ENCODE measurements at regions not wholly inside any gene's neighbourhood (a gene's known extent, or its start where the extent isn't known, plus 50 kb on each side); places are given as distances from the start of the nearest gene placed in this dataset.

DNA sequence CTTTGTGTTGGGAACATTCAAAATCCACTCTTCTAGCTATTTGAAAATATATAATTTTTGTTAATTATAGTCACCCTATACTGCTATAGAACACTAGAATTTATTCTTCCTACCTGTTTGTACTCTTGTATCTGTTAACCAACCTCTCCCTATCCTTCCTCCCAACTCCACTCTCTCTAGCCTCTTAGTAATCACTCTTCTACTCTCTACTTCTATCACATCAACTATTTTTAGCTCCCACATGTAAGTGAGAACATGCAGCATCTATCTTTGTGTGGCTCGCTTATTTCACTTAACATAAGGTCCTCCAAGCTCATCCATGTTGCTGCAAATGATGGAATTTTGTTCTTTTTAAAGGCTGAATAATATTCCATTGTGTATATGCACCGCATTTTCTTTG, 537.3 kb downstream of the MID1IP1 start:
- Histone ChIP-seq H3K4me3 (ENCODE audit: extremely low read depth, insufficient read depth, low read length, poor library complexity, severe bottlenecking) (no peak overlapping the region), H3K4me1 (ENCODE audit: control insufficient read depth, insufficient read depth, low read length, poor library complexity, severe bottlenecking) (no peaks in the 10 kb centered on the region), H3K36me3 (ENCODE audit: control insufficient read depth, insufficient read depth, low read length) (no peaks in the 10 kb centered on the region), H3K9me3 (ENCODE audit: control insufficient read depth, low read length) (no peaks in the 10 kb centered on the region), H3K27ac (ENCODE audit: low read depth, low read length, severe bottlenecking) (no peak overlapping the region)
- no CpG with 5 or more reads among the region's 2 CpGs for WGBS, 2 experiments (ENCODE audit: insufficient coverage in 2 of 2)

- Histone ChIP-seq H3K27ac (ENCODE audit: low read depth, low read length, severe bottlenecking) (no peak overlapping the region), H3K4me1 (ENCODE audit: control insufficient read depth, insufficient read depth, low read length, poor library complexity, severe bottlenecking) (peaks cover 6% of the 10 kb centered on the region), H3K36me3 (ENCODE audit: control insufficient read depth, insufficient read depth, low read length) (no peaks in the 10 kb centered on the region), H3K9me3 (ENCODE audit: control insufficient read depth, low read length) (no peaks in the 10 kb centered on the region), H3K4me3 (ENCODE audit: extremely low read depth, insufficient read depth, low read length, poor library complexity, severe bottlenecking) (no peak overlapping the region)
- 75 to 100% methylated on average over 1 of the region's 5 CpGs for whole genome bisulfite sequencing, 2 experiments (ENCODE audit: insufficient coverage in 2 of 2)
Measured at GRCh38 chrX:39356119-39356807, 555.0 kb downstream of the MID1IP1 start.

DNA sequence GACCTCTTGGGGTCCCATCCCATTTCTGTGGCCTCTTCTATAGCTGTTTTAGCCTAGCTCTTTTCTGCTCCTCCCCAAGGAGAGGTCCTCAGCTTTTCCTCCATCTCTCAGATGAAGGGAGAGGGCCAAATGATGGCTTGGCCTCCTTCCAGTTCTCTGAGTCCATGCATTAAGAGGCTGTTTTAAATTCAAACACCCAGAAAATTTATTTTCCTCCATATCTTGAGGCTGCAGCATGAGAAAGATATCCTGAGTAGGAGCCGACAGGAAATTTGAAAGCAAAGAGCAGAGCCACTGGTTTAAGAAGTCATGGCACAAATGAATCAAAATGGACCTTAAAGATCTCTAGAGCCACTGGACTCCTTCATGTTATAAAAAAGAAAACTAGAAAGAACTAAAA, 558.8 kb downstream of the MID1IP1 start:
- H3K4me3 ChIP-seq (ENCODE audit: extremely low read depth, insufficient read depth, low read length, poor library complexity, severe bottlenecking): no peak overlapping the region
- no peaks in the 10 kb centered on the region for H3K36me3 ChIP-seq (ENCODE audit: control insufficient read depth, insufficient read depth, low read length)
- H3K9me3 ChIP-seq (ENCODE audit: control insufficient read depth, low read length): no peaks in the 10 kb centered on the region
- WGBS, 2 experiments (ENCODE audit: insufficient coverage in 2 of 2): no CpG with 5 or more reads among the region's 1 CpG
- H3K27ac ChIP-seq (ENCODE audit: low read depth, low read length, severe bottlenecking): no peak overlapping the region
- H3K4me1 ChIP-seq (ENCODE audit: control insufficient read depth, insufficient read depth, low read length, poor library complexity, severe bottlenecking): peaks cover 6% of the 10 kb centered on the region

DNA sequence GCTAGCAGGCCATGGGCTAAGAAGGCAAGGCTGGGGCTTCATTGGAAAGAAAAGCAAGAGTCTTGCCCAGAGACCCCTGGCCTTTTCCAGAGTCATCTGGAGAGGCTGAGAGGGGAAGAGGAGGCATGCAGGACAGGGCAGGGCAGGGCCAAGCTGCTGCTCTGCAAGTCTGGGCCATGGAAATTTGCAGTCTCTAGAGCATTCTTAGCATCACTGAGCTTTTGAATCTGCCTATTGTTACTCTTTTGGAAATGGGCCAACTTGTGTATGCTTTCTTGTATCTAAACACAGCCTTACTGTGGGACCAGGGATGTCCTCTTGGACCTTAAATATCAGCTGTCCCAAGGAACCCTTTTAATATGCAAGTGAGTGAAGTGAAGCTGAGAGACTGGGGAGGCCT, 560.5 kb downstream of the MID1IP1 start:
- Histone ChIP-seq H3K9me3 (ENCODE audit: control insufficient read depth, low read length) (no peaks in the 10 kb centered on the region), H3K4me1 (ENCODE audit: control insufficient read depth, insufficient read depth, low read length, poor library complexity, severe bottlenecking) (peaks cover under 1% of the 10 kb centered on the region), H3K36me3 (ENCODE audit: control insufficient read depth, insufficient read depth, low read length) (no peaks in the 10 kb centered on the region), H3K27ac (ENCODE audit: low read depth, low read length, severe bottlenecking) (no peak overlapping the region), H3K4me3 (ENCODE audit: extremely low read depth, insufficient read depth, low read length, poor library complexity, severe bottlenecking) (no peak overlapping the region)

DNA sequence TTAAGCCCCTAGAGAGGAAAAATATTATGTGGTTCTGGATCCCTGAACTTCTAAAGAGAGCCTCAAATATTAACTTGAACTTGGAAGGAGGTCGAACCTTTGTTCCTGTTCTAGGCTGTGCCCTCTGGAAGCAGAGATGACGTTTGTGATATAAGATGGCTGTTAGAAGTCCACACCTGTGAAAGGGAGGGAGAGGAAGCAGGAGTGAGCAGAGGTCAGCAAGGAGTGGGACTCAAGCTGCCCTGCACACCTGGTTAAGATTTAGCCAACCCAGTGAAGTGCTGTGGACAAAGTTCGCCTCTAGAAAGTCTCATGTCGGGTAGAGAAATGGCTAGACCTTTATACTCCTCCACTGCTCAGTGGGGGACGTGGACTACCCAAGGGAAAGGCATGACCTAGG, 566.2 kb downstream of the MID1IP1 start:
- H3K4me1 ChIP-seq (ENCODE audit: control insufficient read depth, insufficient read depth, low read length, poor library complexity, severe bottlenecking): no peaks in the 10 kb centered on the region
- H3K27ac ChIP-seq (ENCODE audit: low read depth, low read length, severe bottlenecking): no peak overlapping the region
- 80 to 90% methylated on average over 2 of the region's 5 CpGs for WGBS, 2 experiments (ENCODE audit: insufficient coverage in 2 of 2)
- H3K36me3 ChIP-seq (ENCODE audit: control insufficient read depth, insufficient read depth, low read length): no peaks in the 10 kb centered on the region
- no peaks in the 10 kb centered on the region for H3K9me3 ChIP-seq (ENCODE audit: control insufficient read depth, low read length)
- no peak overlapping the region for H3K4me3 ChIP-seq (ENCODE audit: extremely low read depth, insufficient read depth, low read length, poor library complexity, severe bottlenecking)

DNA sequence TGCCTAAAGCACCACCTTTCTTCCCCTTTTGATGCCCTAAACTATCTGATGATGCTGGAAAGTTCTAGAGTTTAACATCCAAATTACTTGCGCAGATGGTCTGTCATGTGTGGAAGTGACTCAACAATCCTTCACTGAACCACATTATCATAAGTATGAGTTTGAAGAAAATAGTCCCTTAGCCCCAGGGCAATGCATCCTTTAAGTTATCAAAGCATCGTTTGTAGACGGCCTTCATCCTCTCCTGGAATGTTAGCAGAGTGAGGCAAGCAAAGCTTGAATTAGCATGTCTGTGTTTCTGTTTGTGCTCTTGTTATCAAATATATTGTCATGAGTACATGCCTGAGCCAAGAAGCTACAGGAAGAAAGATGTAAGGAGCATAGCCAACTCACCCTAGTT, 570.9 kb downstream of the MID1IP1 start:
- no peaks in the 10 kb centered on the region for H3K4me1 ChIP-seq (ENCODE audit: control insufficient read depth, insufficient read depth, low read length, poor library complexity, severe bottlenecking)

DNA sequence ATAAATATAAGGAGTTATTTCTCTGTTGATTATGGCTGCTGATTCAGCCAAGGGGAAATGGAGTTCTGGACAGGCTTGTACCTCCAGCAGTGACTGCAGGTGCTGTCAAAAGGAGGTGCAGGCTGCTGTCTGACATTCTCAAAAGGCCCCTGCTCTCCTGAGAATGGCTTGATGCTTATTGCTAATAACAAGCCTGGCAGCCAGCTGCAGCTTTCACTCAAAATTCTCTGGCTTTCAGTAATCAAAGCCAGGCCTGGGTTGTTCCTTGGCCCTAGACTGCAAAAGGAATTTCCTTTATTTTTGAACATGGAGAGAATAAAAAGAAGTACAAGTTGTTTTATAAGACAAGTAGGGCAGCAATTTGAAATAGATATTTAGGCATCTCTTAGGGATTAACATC, 575.9 kb downstream of the MID1IP1 start:
- H3K9me3 ChIP-seq (ENCODE audit: control insufficient read depth, low read length): no peaks in the 10 kb centered on the region
- H3K4me3 ChIP-seq (ENCODE audit: extremely low read depth, insufficient read depth, low read length, poor library complexity, severe bottlenecking): no peak overlapping the region
- no peak overlapping the region for H3K27ac ChIP-seq (ENCODE audit: low read depth, low read length, severe bottlenecking)
- H3K36me3 ChIP-seq (ENCODE audit: control insufficient read depth, insufficient read depth, low read length): no peaks in the 10 kb centered on the region
- H3K4me1 ChIP-seq (ENCODE audit: control insufficient read depth, insufficient read depth, low read length, poor library complexity, severe bottlenecking): no peaks in the 10 kb centered on the region

More for the DNA sequence above, 570.9 kb downstream of the MID1IP1 start:
- no peaks in the 10 kb centered on the region for H3K9me3 ChIP-seq (ENCODE audit: control insufficient read depth, low read length)
- no peak overlapping the region for H3K27ac ChIP-seq (ENCODE audit: low read depth, low read length, severe bottlenecking)
- H3K36me3 ChIP-seq (ENCODE audit: control insufficient read depth, insufficient read depth, low read length): no peaks in the 10 kb centered on the region
- no peak overlapping the region for H3K4me3 ChIP-seq (ENCODE audit: extremely low read depth, insufficient read depth, low read length, poor library complexity, severe bottlenecking)
- WGBS, 2 experiments (ENCODE audit: insufficient coverage in 2 of 2): no CpG with 5 or more reads among the region's 3 CpGs

- H3K27ac ChIP-seq (ENCODE audit: low read depth, low read length, severe bottlenecking): no peak overlapping the region
- H3K36me3 ChIP-seq (ENCODE audit: control insufficient read depth, insufficient read depth, low read length): no peaks in the 10 kb centered on the region
- WGBS, 2 experiments (ENCODE audit: insufficient coverage in 2 of 2): no CpG with 5 or more reads among the region's 1 CpG
- no peaks in the 10 kb centered on the region for H3K4me1 ChIP-seq (ENCODE audit: control insufficient read depth, insufficient read depth, low read length, poor library complexity, severe bottlenecking)
- H3K4me3 ChIP-seq (ENCODE audit: extremely low read depth, insufficient read depth, low read length, poor library complexity, severe bottlenecking): no peak overlapping the region
- no peaks in the 10 kb centered on the region for H3K9me3 ChIP-seq (ENCODE audit: control insufficient read depth, low read length)
Measured at GRCh38 chrX:39377773-39378172, 576.5 kb downstream of the MID1IP1 start.

DNA sequence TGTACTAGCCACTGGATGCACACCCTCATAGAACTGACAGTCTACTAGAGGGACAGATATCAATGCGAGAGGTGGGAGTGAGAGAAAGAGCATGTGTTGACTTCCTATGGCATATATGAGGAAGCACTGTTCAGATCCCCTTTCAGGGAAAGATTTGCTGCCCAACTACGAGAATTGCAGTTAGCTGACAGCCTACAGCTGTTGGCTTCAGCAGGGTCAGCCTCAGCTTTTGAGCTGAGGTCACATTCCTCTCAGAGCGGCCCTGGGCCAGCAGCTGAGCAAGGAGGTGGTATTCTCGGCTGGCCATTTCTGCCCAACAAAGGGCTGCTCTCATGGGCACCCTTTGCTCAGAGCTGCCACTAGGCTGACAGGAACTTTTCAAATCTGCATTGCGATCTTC, 580.2 kb downstream of the MID1IP1 start:
- no peaks in the 10 kb centered on the region for H3K9me3 ChIP-seq (ENCODE audit: control insufficient read depth, low read length)
- WGBS, 2 experiments (ENCODE audit: insufficient coverage in 2 of 2): 62 to 69% methylated on average over 2 to 3 of the region's 5 CpGs
- no peak overlapping the region for H3K4me3 ChIP-seq (ENCODE audit: extremely low read depth, insufficient read depth, low read length, poor library complexity, severe bottlenecking)
- no peaks in the 10 kb centered on the region for H3K36me3 ChIP-seq (ENCODE audit: control insufficient read depth, insufficient read depth, low read length)
- H3K4me1 ChIP-seq (ENCODE audit: control insufficient read depth, insufficient read depth, low read length, poor library complexity, severe bottlenecking): no peaks in the 10 kb centered on the region
- H3K27ac ChIP-seq (ENCODE audit: low read depth, low read length, severe bottlenecking): no peak overlapping the region

DNA sequence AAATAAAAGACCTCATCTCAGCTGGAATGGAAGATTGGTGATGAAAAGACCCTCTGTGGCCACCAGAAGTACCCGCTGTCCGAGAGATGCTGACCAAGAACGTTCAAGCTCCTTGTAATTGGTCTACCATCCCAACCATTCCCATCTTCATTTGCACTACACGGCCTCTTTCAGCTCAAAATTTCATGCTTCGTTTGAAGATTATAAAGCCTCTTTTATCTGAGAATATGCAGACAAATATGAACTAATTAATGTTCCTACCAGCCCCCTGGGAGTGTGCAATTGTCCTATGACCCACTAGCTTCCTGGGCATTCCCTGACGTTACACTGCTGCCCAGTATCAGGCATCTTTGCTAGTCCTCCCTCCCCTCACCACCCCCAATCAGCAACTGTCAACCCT, 583.7 kb downstream of the MID1IP1 start:
- H3K4me1 ChIP-seq (ENCODE audit: control insufficient read depth, insufficient read depth, low read length, poor library complexity, severe bottlenecking): no peaks in the 10 kb centered on the region
- 100% methylated on average over 1 of the region's 6 CpGs; no CpG with 5 or more reads in 1 of the 2 experiments for WGBS, 2 experiments (ENCODE audit: insufficient coverage in 2 of 2)
- no peaks in the 10 kb centered on the region for H3K36me3 ChIP-seq (ENCODE audit: control insufficient read depth, insufficient read depth, low read length)
- H3K4me3 ChIP-seq (ENCODE audit: extremely low read depth, insufficient read depth, low read length, poor library complexity, severe bottlenecking): no peak overlapping the region
- no peak overlapping the region for H3K27ac ChIP-seq (ENCODE audit: low read depth, low read length, severe bottlenecking)
- no peaks in the 10 kb centered on the region for H3K9me3 ChIP-seq (ENCODE audit: control insufficient read depth, low read length)

GRCh38 chrX:39388730-39389129, 587.5 kb downstream of the MID1IP1 start:
- Histone ChIP-seq H3K4me1 (ENCODE audit: control insufficient read depth, insufficient read depth, low read length, poor library complexity, severe bottlenecking) (no peaks in the 10 kb centered on the region), H3K9me3 (ENCODE audit: control insufficient read depth, low read length) (no peaks in the 10 kb centered on the region), H3K36me3 (ENCODE audit: control insufficient read depth, insufficient read depth, low read length) (no peaks in the 10 kb centered on the region), H3K4me3 (ENCODE audit: extremely low read depth, insufficient read depth, low read length, poor library complexity, severe bottlenecking) (no peak overlapping the region), H3K27ac (ENCODE audit: low read depth, low read length, severe bottlenecking) (no peak overlapping the region)
- WGBS, 2 experiments (ENCODE audit: insufficient coverage in 2 of 2): 88% methylated on average over 1 of the region's 2 CpGs; no CpG with 5 or more reads in 1 of the 2 experiments

Data from mesodermal cell (in vitro differentiated cells).